ENCODE measurements at regions not wholly inside any gene's neighbourhood (a gene's known extent, or its start where the extent isn't known, plus 50 kb on each side); places are given as distances from the start of the nearest gene placed in this dataset.
"Not testable (repeated sequence)": the region's sequence is repeated elsewhere in the genome, so short reads cannot be mapped to it uniquely, and the experiment has no call there.

- not testable (repeated sequence) for H3K4me1 ChIP-seq (ENCODE audit: control insufficient read depth, insufficient read depth, low read length); DNase-seq (ENCODE audit: low read depth in 4 of 6, low spot score in 6 of 6); H3K27ac ChIP-seq (ENCODE audit: low read depth, low read length); H3K4me3 ChIP-seq (ENCODE audit: low read depth, low read length); H3K36me3 ChIP-seq (ENCODE audit: control insufficient read depth, insufficient read depth, low read length); H3K27me3 ChIP-seq (ENCODE audit: control insufficient read depth, insufficient read depth, low read length); H3K9me3 ChIP-seq (ENCODE audit: control insufficient read depth, insufficient read depth, low read length)
- WGBS (ENCODE audit: insufficient coverage) = no CpG with 5 or more reads among the region's 1 CpG
These were observed 2237.8 kb downstream of the ARAP2 start for GRCh38 chr4:34006540-34006939.

GRCh38 chr4:34009951-34010350, 2234.4 kb downstream of the ARAP2 start:
- no peak for DNase-seq (ENCODE audit: low read depth in 4 of 6, low spot score in 6 of 6)
- H3K27me3 ChIP-seq (ENCODE audit: control insufficient read depth, insufficient read depth, low read length) = no peaks in the 10 kb centered on the region
- no peaks in the 10 kb centered on the region for H3K36me3 ChIP-seq (ENCODE audit: control insufficient read depth, insufficient read depth, low read length)
- no CpG with 5 or more reads among the region's 1 CpG for WGBS (ENCODE audit: insufficient coverage)
- H3K4me1 ChIP-seq (ENCODE audit: control insufficient read depth, insufficient read depth, low read length) = no peaks in the 10 kb centered on the region
- H3K4me3 ChIP-seq (ENCODE audit: low read depth, low read length) = no peak overlapping the region
- H3K27ac ChIP-seq (ENCODE audit: low read depth, low read length) = no peak overlapping the region
- H3K9me3 ChIP-seq (ENCODE audit: control insufficient read depth, insufficient read depth, low read length) = no peaks in the 10 kb centered on the region

- Histone ChIP-seq H3K4me1 (ENCODE audit: control insufficient read depth, insufficient read depth, low read length) (no peaks in the 10 kb centered on the region), H3K27me3 (ENCODE audit: control insufficient read depth, insufficient read depth, low read length) (no peaks in the 10 kb centered on the region), H3K27ac (ENCODE audit: low read depth, low read length) (no peak overlapping the region), H3K36me3 (ENCODE audit: control insufficient read depth, insufficient read depth, low read length) (no peaks in the 10 kb centered on the region), H3K4me3 (ENCODE audit: low read depth, low read length) (no peak overlapping the region), H3K9me3 (ENCODE audit: control insufficient read depth, insufficient read depth, low read length) (no peaks in the 10 kb centered on the region)
- WGBS (ENCODE audit: insufficient coverage) = no CpG with 5 or more reads among the region's 6 CpGs
- peak in 1 of 6 donors; percentile 56 for DNase-seq (ENCODE audit: low read depth in 4 of 6, low spot score in 6 of 6)
These were observed 2233.4 kb downstream of the ARAP2 start for GRCh38 chr4:34010751-34011519.

- Histone ChIP-seq H3K9me3 (ENCODE audit: control insufficient read depth, insufficient read depth, low read length) (no peaks in the 10 kb centered on the region), H3K27ac (ENCODE audit: low read depth, low read length) (no peak overlapping the region), H3K27me3 (ENCODE audit: control insufficient read depth, insufficient read depth, low read length) (no peaks in the 10 kb centered on the region), H3K4me1 (ENCODE audit: control insufficient read depth, insufficient read depth, low read length) (no peaks in the 10 kb centered on the region), H3K36me3 (ENCODE audit: control insufficient read depth, insufficient read depth, low read length) (no peaks in the 10 kb centered on the region), H3K4me3 (ENCODE audit: low read depth, low read length) (no peak overlapping the region)
- no CpG with 5 or more reads among the region's 1 CpG for WGBS (ENCODE audit: insufficient coverage)
- DNase-seq (ENCODE audit: low read depth in 4 of 6, low spot score in 6 of 6) = no peak
These were observed 2209.1 kb downstream of the ARAP2 start for GRCh38 chr4:34035225-34035624.

GRCh38 chr4:34037280-34037679, 2207.0 kb downstream of the ARAP2 start:
- Histone ChIP-seq H3K27me3 (ENCODE audit: control insufficient read depth, insufficient read depth, low read length) (no peaks in the 10 kb centered on the region), H3K27ac (ENCODE audit: low read depth, low read length) (no peak overlapping the region), H3K4me1 (ENCODE audit: control insufficient read depth, insufficient read depth, low read length) (no peaks in the 10 kb centered on the region), H3K9me3 (ENCODE audit: control insufficient read depth, insufficient read depth, low read length) (no peaks in the 10 kb centered on the region), H3K36me3 (ENCODE audit: control insufficient read depth, insufficient read depth, low read length) (no peaks in the 10 kb centered on the region), H3K4me3 (ENCODE audit: low read depth, low read length) (no peak overlapping the region)
- no peak for DNase-seq (ENCODE audit: low read depth in 4 of 6, low spot score in 6 of 6)
- WGBS (ENCODE audit: insufficient coverage) = no CpG with 5 or more reads among the region's 1 CpG

GRCh38 chr4:34039766-34040165, 2204.5 kb downstream of the ARAP2 start:
- Histone ChIP-seq H3K4me1 (ENCODE audit: control insufficient read depth, insufficient read depth, low read length) (no peaks in the 10 kb centered on the region), H3K9me3 (ENCODE audit: control insufficient read depth, insufficient read depth, low read length) (no peaks in the 10 kb centered on the region), H3K36me3 (ENCODE audit: control insufficient read depth, insufficient read depth, low read length) (no peaks in the 10 kb centered on the region), H3K4me3 (ENCODE audit: low read depth, low read length) (no peak overlapping the region), H3K27ac (ENCODE audit: low read depth, low read length) (no peak overlapping the region), H3K27me3 (ENCODE audit: control insufficient read depth, insufficient read depth, low read length) (no peaks in the 10 kb centered on the region)
- 88% methylated on average over 5 of the region's 14 CpGs for WGBS (ENCODE audit: insufficient coverage)
- DNase-seq (ENCODE audit: low read depth in 4 of 6, low spot score in 6 of 6) = no peak

- Histone ChIP-seq H3K9me3 (ENCODE audit: control insufficient read depth, insufficient read depth, low read length) (no peaks in the 10 kb centered on the region), H3K4me3 (ENCODE audit: low read depth, low read length) (no peak overlapping the region), H3K36me3 (ENCODE audit: control insufficient read depth, insufficient read depth, low read length) (no peaks in the 10 kb centered on the region), H3K4me1 (ENCODE audit: control insufficient read depth, insufficient read depth, low read length) (no peaks in the 10 kb centered on the region), H3K27me3 (ENCODE audit: control insufficient read depth, insufficient read depth, low read length) (no peaks in the 10 kb centered on the region), H3K27ac (ENCODE audit: low read depth, low read length) (no peak overlapping the region)
- DNase-seq (ENCODE audit: low read depth in 4 of 6, low spot score in 6 of 6) = peak in 1 of 6 donors; percentile 3
- no CpG with 5 or more reads among the region's 1 CpG for WGBS (ENCODE audit: insufficient coverage)
These were observed 2201.2 kb downstream of the ARAP2 start for GRCh38 chr4:34043131-34043530.

- WGBS (ENCODE audit: insufficient coverage) = no CpG with 5 or more reads among the region's 1 CpG
- no peaks in the 10 kb centered on the region for H3K4me1 ChIP-seq (ENCODE audit: control insufficient read depth, insufficient read depth, low read length)
- DNase-seq (ENCODE audit: low read depth in 4 of 6, low spot score in 6 of 6) = no peak
- no peaks in the 10 kb centered on the region for H3K27me3 ChIP-seq (ENCODE audit: control insufficient read depth, insufficient read depth, low read length)
- no peaks in the 10 kb centered on the region for H3K9me3 ChIP-seq (ENCODE audit: control insufficient read depth, insufficient read depth, low read length)
- no peak overlapping the region for H3K4me3 ChIP-seq (ENCODE audit: low read depth, low read length)
- H3K27ac ChIP-seq (ENCODE audit: low read depth, low read length) = no peak overlapping the region
- no peaks in the 10 kb centered on the region for H3K36me3 ChIP-seq (ENCODE audit: control insufficient read depth, insufficient read depth, low read length)
These were observed 2197.7 kb downstream of the ARAP2 start for GRCh38 chr4:34046580-34046979.

- H3K4me1 ChIP-seq (ENCODE audit: control insufficient read depth, insufficient read depth, low read length) = no peaks in the 10 kb centered on the region
- no peak overlapping the region for H3K4me3 ChIP-seq (ENCODE audit: low read depth, low read length)
- no CpG with 5 or more reads among the region's 3 CpGs for WGBS (ENCODE audit: insufficient coverage)
- H3K9me3 ChIP-seq (ENCODE audit: control insufficient read depth, insufficient read depth, low read length) = no peaks in the 10 kb centered on the region
- H3K36me3 ChIP-seq (ENCODE audit: control insufficient read depth, insufficient read depth, low read length) = no peaks in the 10 kb centered on the region
- no peak for DNase-seq (ENCODE audit: low read depth in 4 of 6, low spot score in 6 of 6)
- no peak overlapping the region for H3K27ac ChIP-seq (ENCODE audit: low read depth, low read length)
- no peaks in the 10 kb centered on the region for H3K27me3 ChIP-seq (ENCODE audit: control insufficient read depth, insufficient read depth, low read length)
These were observed 2197.0 kb downstream of the ARAP2 start for GRCh38 chr4:34047363-34047762.

- WGBS (ENCODE audit: insufficient coverage) = 34% methylated on average over 2 of the region's 2 CpGs
These were observed 2178.2 kb downstream of the ARAP2 start for GRCh38 chr4:34066126-34066525.

More at GRCh38 chr4:34066126-34066525, 2178.2 kb downstream of the ARAP2 start:
- no peak overlapping the region for H3K4me3 ChIP-seq (ENCODE audit: low read depth, low read length)
- H3K27me3 ChIP-seq (ENCODE audit: control insufficient read depth, insufficient read depth, low read length) = no peaks in the 10 kb centered on the region
- peak in 4 of 6 donors; percentile 9 to 65 (median 28) for DNase-seq (ENCODE audit: low read depth in 4 of 6, low spot score in 6 of 6)
- H3K36me3 ChIP-seq (ENCODE audit: control insufficient read depth, insufficient read depth, low read length) = no peaks in the 10 kb centered on the region
- H3K27ac ChIP-seq (ENCODE audit: low read depth, low read length) = no peak overlapping the region
- no peaks in the 10 kb centered on the region for H3K4me1 ChIP-seq (ENCODE audit: control insufficient read depth, insufficient read depth, low read length)
- no peaks in the 10 kb centered on the region for H3K9me3 ChIP-seq (ENCODE audit: control insufficient read depth, insufficient read depth, low read length)
